Umbilical cord (tissue), 1 donor: ENCODE measurements at regions not wholly inside any gene's neighbourhood (a gene's known extent, or its start where the extent isn't known, plus 50 kb on each side); places are given as distances from the start of the nearest gene placed in this dataset.
"Not testable (repeated sequence)": the region's sequence is repeated elsewhere in the genome, so short reads cannot be mapped to it uniquely, and the experiment has no call there.

Experiments used
- DNase-seq: peaks from one replicate; pipeline ENCODE4 v3.0.0-alpha.2; 2015; ENCODE audit warnings: low spot score

DNA sequence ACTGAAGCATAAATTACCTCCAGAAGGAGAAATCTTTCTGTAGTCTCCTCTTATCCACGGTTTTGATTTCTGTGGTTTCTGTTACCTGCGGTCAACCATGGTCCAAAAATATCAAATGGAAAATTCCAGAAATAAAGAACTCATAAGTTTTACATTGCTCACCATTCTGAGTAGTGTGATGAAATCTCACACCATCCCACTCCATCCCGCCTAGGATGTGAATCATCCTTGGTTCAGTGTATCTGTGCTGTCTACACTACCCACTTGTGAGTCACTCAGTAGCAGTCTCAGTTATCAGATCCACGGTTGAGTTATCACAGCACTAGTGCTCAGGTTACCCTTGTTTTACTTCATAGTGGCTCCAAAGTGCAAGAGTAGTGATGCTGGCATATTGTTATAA is 371.2 kb downstream of the NFIB start:
- DNase-seq: no peak

- no peak for DNase-seq
Measured at GRCh38 chr9:13942201-13942600, 371.7 kb downstream of the NFIB start.

- peak; percentile 73 for DNase-seq
Measured at GRCh38 chr9:13941714-13942113, 372.2 kb downstream of the NFIB start.

DNA sequence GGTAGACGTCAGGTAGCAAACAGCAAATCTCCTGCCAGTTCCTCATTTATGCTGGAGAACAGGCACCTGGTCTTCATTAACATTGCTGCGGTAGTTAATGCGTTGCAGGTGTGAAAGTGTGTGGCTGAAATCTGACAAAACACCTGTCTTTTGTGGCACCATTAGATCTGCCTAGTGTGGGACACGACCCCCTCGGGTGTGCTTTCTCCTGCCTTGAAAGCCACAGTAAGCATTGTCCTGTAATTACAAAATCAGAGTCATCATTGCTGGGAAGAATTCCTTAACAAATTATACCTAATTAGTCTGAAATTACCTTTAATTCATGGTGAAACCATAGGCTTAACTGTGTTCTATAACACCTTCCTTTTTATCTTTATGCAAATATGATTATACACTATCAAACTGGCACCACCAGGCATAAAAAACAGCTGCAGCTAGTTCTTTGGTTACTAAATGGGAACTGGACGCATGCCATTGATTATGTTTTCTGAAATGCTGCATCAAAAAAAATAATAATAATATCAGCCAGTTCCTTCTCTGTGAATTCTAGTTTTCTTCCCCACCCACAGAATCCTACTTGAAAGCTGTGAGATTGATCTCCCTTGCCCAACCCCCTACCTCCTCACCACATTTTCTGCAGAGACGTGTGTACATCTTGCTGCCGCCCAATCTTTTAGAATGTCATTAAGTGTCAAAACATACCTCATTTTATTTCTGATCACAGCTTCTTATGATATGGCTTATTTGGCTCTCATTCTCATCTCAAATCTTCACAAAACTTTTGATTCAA is 374.0 kb downstream of the NFIB start:
- no peak for DNase-seq

DNA sequence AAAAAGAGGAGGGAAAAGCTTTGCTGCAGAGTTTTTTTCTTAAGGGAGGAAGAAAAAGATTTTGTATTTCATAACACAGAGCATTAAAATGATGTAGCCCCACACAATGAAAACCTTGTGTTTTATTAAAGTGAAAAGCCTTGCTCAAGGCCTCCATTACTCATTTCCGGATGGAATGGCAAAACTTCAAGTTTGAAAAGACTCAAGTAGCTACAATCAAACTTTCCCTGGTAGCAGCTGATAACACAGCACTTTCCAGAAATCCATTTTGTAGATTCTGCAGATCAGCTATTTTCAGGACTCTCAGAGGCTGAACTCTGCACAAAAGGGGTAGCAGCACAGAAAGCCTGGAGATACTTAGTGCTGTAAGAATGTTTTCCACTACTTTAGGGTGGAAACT is 374.8 kb downstream of the NFIB start:
- peak; percentile 96 for DNase-seq

GRCh38 chr9:13934416-13934815 is 379.5 kb downstream of the NFIB start:
- no peak for DNase-seq

- no peak for DNase-seq
Measured at GRCh38 chr9:13933268-13933656, 380.7 kb downstream of the NFIB start.

- no peak for DNase-seq
Measured at GRCh38 chr9:13932528-13933267, 381.2 kb downstream of the NFIB start.

GRCh38 chr9:13929013-13929412 is 384.9 kb downstream of the NFIB start:
- no peak for DNase-seq

DNA sequence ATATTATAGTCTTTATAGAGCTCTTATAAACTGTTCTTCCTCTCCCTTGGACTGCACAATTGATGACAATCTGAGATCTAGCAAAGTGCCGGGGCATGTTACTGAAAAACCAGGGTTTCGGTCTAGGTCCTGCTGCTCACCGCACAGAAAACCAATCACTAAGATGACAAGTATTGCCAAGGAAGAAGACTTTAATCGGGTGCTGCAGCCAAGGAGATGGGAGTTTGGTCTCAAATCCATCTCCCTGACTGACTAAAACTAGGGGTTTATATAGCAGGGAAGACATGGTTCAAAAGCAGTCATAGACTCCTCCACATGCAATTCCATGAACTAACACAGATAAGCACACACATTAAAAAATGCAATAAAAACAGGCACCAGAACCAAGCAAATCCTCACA is 390.6 kb downstream of the NFIB start:
- DNase-seq: no peak

DNA sequence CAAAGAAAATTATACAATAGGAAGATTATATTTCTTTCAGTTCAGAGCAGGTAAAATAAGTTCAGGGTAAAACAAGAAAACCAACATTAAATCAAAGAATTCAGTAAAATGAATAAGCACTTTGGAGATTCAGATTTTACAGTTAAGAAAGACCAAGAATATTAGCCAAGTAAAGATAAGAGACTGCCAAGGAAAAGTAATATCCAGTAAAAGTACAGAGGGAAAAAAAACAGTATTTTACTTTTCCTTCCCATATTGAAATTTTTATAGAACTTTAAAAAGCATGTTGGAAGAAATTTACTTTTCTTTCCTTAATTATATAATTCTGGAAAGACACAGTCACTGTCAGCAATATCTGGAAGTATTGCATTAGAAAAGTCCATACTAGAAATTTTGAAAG is 393.4 kb downstream of the NFIB start:
- peak; percentile 23 for DNase-seq

DNA sequence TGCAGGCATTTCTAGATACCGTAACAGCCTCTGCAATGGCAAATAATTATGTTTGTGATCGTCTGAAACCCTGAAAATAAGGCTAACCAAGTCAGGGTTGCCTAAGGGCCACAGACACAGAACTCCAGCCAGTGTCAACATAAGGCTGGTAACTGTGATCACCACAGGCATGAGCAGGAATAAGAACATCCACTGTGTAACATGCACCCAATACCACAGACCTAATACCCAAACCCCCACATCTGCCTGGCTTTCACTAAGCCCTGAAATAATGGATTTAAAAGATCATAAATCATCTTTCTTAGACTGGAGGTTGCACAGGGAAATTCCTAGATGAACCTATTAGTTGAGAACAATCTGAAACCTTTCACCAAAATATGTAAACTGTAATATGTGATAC is 394.5 kb downstream of the NFIB start:
- no peak for DNase-seq

DNA sequence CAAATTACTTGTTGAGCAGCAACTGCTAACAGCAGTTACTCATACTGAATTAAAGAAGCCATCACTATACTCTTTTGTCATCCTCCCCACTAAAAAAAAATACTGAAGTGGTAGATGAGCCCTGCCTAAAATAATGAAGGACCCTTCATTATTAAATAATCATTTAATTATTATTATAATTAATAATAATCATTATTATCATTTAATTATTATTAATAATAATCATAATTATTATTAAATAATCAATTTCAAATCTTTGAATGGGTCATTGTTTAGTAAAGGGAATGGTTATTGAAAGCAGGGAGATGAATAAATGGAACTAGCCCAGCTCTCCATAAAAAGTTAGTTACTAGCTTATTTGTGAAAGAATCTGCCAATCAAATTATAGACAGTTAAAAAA is 396.4 kb downstream of the NFIB start:
- DNase-seq: no peak

GRCh38 chr9:13915591-13916301 is 398.2 kb downstream of the NFIB start:
- DNase-seq: no peak

- no peak for DNase-seq
Measured at GRCh38 chr9:13915131-13915530, 398.8 kb downstream of the NFIB start.

DNA sequence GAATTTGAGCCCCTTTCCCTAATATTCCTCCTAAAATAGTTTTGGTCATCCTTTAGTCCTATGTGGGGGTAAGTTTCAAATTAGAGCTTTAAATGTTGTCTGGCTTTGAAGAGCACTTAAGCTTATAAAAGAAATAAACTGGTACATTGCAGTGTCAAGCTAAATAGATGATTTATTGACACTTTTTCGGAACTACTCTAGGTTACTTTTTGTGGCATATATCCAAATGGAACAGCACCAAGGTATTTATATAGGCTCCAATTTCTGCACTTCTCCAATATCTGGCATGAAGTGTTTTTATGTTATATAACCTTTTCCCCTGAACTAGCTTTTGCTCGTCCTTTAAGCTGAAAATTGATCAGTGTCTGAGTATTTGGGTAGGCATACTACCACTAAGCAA is 402.5 kb downstream of the NFIB start:
- DNase-seq: no peak

DNA sequence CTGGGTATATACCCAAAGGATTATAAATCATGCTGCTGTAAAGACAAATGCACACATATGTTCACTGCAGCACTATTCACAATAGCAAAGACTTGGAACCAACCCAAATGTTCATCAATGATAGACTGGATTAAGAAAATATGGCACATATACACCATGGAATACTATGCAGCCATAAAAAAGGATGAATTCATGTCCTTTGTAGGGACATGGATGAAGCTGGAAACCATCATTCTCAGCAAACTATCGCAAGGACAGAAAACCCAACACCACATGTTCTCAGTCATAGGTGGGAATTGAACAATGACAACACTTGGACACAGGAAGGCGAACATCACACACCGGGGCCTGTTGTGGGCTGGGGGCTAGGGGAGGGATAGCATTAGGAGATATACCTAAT is 406.1 kb downstream of the NFIB start:
- DNase-seq: not testable (repeated sequence)

GRCh38 chr9:13904746-13905145 is 409.2 kb downstream of the NFIB start:
- no peak for DNase-seq

- DNase-seq: no peak
Measured at GRCh38 chr9:13904311-13904710, 409.6 kb downstream of the NFIB start.

GRCh38 chr9:13902286-13903066 is 411.5 kb downstream of the NFIB start:
- no peak for DNase-seq

GRCh38 chr9:13901176-13901575 is 412.8 kb downstream of the NFIB start:
- DNase-seq: no peak

DNA sequence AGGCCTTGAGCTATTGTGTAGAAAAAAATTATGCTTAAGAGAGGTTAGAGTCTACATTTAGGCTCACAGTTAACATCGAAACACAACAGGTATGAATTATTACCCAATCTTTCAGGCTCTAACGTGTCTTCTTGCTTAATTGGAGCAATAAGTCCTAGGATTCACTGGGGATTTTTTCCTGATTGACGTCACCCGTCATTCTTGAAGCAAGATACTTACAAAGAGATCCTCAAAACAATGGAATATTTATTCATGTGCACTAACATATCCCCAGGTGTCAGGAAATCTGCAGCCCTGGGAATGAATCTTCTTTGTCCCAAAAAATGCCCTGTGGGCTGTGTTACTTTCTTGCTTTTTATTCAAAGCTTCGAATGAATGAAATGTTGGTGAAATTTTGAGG is 413.5 kb downstream of the NFIB start:
- no peak for DNase-seq
